HG03175 (cell line): ENCODE measurements at regions not wholly inside any gene's neighbourhood (a gene's known extent, or its start where the extent isn't known, plus 50 kb on each side); places are given as distances from the start of the nearest gene placed in this dataset.

Experiments used
- ATAC-seq: cut with Tn5 transposase; IDR thresholded peaks from one replicate; pipeline ENCODE4 v1.9.1; 2021; ENCODE audit warnings: mild to moderate bottlenecking, moderate library complexity; ENCODE audit not compliant: unreplicated experiment

DNA sequence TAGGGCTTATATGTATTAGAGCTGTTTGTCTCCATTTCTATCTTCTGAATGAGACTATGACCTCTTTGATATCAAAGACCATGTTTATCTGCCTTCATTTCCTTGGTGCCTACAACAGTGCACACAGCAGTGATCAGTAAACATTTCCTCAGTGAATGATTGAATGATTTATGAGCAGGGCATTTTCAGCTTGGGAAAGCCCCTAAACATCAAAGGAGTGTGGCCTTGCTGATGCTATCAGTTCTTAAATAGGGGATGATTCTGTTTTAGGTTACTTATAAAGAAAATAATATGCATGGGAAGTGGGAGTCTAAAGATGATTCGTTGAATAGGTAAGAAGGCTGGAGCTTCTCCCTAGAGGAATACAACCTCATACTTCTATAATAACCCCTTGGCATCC, 425.3 kb downstream of the ZNF521 start:
- ATAC-seq = no peak

GRCh38 chr18:24928301-24928878, 423.6 kb downstream of the ZNF521 start:
- no peak for ATAC-seq

- no peak for ATAC-seq
Observed at GRCh38 chr18:24930478-24930877, 421.5 kb downstream of the ZNF521 start.

DNA sequence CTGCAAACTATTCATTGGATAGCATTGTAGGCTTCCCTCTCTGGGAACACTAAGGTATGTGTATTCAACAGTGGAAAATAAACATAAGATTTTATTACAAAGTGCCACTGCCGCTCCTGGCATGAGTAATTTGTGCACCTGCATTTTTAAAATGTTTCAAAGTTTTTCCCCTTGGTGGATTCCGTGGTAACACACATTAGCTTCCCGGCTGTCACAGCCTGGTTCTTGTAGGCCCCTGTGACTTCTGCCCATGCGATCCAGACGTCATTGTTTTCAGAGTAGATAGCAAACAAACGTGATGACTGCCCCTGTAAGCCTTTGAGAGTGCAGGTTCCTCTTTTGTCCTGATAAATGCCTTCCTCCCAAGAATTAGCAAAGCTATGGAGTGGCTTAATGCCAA, 421.0 kb downstream of the ZNF521 start:
- ATAC-seq = no peak

- no peak for ATAC-seq
Observed at GRCh38 chr18:24933345-24933744, 418.6 kb downstream of the ZNF521 start.

DNA sequence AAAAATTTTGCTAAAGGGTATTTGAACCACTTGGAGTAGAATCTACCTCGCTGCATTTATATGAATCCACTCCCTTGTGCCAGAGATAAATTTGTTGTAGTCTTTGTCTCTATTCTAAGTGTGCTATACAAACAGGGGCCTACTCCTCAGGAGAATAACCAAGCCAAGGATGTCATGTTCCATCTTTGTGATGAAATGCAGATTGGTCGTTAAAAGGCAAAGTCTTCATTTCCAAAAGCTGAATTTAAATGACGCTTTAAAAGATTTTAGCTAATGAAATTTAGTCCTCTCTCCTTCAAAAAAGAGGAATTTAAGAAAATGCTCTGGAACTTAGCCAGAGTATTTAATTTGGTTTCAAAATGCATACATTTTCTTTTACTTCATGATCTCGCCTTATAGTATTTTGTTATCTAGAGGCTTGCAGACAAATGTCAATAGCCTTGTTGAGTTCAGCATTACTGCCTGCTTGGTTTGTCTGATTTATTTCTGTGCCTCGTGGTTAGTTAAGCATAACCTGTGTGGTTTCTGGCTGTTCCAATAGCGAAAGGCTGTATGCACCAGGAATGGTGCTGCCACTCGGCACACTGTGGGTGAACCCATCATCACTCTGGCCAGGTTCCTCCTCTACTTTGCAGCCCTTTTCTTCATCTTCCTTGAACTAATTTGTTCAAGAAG, 417.6 kb downstream of the ZNF521 start:
- no peak for ATAC-seq

DNA sequence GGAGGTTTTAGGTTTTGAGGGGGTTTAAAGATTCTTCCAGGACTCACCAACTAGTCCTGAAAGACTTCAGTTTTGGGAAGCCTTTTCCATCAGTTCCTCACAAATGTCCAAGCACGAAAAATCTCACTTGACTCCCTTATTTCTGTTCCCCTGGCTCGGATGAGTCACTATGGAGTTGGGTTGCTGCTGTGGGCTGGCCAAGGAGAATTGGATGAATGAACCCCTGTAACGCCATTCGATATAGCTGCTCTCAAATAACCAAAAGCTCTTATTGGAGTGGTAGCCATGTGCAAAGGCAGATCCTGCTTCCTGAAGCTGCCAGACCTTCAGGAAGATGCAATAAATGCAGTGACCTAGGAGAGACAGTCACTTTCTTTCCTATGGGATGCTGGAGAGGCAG, 417.0 kb downstream of the ZNF521 start:
- no peak for ATAC-seq

GRCh38 chr18:24935896-24936295, 416.1 kb downstream of the ZNF521 start:
- no peak for ATAC-seq

GRCh38 chr18:24936691-24937090, 415.3 kb downstream of the ZNF521 start:
- no peak for ATAC-seq

- ATAC-seq = no peak
Observed at GRCh38 chr18:24937639-24938275, 414.2 kb downstream of the ZNF521 start.

DNA sequence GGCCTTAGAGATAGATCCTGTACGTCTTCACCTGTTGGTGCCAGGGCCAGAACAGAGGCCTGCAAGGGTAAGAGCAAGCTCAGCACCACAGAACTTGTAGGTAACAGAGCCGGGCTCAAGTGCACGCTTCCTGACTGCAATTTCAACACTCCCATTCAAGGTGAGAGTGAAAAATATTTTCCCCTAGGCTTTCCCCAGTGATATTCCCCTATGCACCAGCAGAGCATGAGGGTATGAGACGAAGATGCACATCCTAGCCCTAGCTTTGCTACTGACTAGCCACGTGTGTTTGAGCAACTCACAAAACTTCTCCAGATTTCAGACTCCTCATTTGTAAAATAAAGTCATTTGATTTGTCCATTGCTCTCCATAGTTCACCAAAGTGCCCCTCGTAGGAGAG, 411.6 kb downstream of the ZNF521 start:
- ATAC-seq = no peak

GRCh38 chr18:24941174-24941951, 410.6 kb downstream of the ZNF521 start:
- ATAC-seq = no peak

DNA sequence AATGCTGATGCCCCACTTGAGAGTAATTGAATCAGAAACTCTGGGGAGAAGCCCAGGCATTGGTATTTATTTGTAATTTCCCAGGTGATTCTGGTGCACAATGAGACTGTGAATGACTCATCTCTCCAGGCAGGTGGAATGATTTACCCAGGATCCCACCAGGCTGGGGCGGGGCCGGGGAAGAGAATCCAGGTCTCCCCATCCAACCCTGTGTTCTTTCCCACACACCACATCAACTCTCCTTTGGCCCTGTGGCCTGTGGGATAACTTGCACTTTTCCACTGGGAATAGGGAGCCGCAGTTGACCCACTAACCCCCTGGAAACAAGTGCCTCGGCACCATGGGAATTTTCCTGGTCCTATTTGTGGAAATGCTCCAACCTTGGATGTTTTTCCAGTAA, 409.8 kb downstream of the ZNF521 start:
- ATAC-seq = no peak

DNA sequence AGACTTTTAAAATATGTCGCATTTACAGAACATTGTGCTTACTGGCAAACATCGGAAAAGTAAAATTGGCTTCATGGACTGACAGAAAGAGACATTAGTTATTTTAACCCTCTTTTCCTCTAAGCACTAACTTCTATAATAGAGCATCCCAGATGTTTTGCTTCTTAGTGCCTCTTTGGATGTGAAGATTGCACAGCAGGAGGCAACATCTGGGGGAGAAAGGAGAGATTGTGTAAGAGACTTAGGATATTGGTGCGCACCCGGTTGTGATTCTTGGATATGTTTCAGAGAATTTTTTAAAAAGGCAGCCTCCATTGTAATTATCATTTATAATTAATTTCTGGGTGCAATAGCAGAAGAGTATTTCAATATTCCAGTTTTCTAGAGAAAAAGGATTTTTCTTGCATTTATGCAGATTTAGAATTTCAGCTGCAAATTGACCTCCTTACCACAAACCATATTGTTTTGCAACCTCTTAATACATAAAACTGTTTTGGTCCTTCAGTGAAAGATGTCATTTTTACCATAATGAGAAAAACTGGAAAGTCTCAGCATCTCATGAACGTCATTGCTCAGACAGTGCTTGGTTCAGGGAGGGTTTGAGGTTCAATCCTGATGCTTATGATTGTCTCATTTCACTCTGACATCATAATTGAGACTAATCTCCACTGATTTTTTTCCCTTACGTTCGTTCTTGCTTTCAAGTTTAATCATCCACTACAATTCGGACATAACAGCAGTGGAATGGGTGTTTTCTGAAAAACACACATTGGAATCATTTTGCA, 404.3 kb downstream of the ZNF521 start:
- no peak for ATAC-seq

- no peak for ATAC-seq
Observed at GRCh38 chr18:24949908-24950307, 402.1 kb downstream of the ZNF521 start.

DNA sequence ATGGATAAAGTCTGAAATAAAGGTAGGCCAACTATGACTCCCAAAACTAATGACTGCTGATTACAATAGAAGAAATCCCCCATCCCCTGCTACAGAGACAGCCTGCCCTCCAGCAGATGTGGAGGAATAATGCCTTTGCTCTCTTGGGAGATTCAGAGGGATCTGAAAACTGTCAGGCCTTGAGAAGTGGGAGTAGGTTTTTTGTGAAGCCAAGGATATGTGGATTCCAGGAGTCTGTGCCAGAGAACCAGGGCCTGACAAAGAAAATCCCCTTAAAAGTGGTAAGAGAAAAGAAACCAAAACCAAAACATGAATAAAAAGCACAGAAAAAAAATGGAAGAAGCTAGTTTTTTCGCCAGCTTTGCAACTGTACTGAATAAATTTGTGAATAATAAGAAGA, 397.6 kb downstream of the ZNF521 start:
- no peak for ATAC-seq

- no peak for ATAC-seq
Observed at GRCh38 chr18:24958001-24958400, 394.0 kb downstream of the ZNF521 start.

DNA sequence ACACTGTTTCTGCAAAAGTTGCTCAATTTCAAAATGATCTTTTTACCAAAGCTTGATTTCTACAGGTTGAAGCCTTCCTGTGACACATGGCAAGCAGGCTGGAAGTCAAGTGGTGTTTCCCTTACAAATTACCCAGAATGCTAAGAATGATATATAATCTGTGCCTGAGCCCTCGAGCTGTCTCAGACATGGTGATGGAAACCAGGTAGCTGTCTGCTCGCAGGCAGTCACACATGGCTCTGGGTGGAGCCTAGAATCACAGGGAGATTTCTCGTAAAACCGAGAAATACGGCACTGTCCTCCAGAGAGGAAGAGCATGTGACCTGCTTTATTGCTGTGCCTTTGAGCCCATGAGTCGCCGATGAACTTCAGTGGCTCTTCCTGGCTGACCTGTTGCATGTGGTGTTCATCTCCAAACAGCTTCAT, 392.9 kb downstream of the ZNF521 start:
- ATAC-seq = no peak

- peak; percentile 73 for ATAC-seq
Observed at GRCh38 chr18:24964216-24964615, 387.8 kb downstream of the ZNF521 start.

- no peak for ATAC-seq
Observed at GRCh38 chr18:24968238-24968775, 383.7 kb downstream of the ZNF521 start.

DNA sequence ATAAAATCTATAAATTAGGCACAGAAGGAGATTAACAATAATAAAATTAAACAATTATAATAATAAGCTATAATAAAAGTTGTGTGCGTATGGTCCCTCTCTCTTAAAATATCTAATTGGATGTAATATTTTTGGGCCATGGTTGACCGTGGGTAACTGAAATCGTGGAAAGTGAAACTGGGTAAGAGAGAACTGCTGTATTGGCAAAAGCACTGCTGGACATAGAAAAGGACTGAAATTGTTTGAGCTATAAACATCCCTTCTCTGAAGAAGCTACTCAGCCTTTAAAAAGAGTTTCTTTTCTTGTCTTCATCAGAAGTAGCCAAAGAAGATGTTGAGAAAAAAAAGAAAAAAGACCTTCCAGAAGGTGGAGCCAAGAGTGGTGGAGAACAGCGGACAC, 379.4 kb downstream of the ZNF521 start:
- no peak for ATAC-seq
